ENCODE measurements at regions not wholly inside any gene's neighbourhood (a gene's known extent, or its start where the extent isn't known, plus 50 kb on each side); places are given as distances from the start of the nearest gene placed in this dataset.
A peak's percentile ranks its signal among the peaks of the same experiment; 100 is the strongest.

DNA sequence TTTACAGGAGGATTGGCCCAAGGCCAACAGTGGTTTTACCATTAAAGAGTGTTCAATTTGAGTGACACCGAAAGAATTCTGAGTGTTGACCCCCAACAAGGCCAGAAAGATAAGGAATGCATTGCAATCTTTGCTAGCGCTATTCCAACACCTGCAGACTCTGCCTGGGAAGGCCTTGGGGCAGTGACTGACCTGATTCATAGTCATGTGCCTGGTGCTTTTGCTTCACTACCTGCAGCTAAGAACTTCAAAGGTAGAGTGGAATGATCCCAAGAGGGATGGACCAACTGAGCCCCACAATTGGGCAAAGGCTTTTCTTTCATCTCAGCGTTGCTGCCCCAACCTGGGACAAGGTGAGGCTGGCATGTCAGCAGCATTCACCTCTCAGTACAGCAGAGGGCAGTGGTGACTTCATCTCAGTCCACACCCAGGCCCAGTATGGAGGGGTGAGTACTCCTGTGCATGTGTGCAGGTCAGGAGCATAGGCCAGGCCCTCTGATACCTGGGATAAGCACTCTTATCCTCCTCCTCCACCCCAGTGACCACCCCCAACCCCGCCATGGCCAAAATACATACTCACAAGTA is 149.6 kb upstream of the GNAO1 start:
- ChIA-PET POLR2A (no interaction called here), CTCF (interaction anchor here (1.4 kb wide), 1 partner anchor 277 kb away, joined by 4 read pairs; no protein-coding TSS in a partner anchor)
- no peak for DNase-seq (ENCODE audit: low read depth)
- TF ChIP-seq, protein P1, sequence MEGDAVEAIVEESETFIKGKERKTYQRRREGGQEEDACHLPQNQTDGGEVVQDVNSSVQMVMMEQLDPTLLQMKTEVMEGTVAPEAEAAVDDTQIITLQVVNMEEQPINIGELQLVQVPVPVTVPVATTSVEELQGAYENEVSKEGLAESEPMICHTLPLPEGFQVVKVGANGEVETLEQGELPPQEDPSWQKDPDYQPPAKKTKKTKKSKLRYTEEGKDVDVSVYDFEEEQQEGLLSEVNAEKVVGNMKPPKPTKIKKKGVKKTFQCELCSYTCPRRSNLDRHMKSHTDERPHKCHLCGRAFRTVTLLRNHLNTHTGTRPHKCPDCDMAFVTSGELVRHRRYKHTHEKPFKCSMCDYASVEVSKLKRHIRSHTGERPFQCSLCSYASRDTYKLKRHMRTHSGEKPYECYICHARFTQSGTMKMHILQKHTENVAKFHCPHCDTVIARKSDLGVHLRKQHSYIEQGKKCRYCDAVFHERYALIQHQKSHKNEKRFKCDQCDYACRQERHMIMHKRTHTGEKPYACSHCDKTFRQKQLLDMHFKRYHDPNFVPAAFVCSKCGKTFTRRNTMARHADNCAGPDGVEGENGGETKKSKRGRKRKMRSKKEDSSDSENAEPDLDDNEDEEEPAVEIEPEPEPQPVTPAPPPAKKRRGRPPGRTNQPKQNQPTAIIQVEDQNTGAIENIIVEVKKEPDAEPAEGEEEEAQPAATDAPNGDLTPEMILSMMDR (IDR thresholded peaks at IDR 0.05; ENCODE audit: insufficient read depth, low read depth, low read length): peak; percentile 40
- no peak overlapping the region for H3K4me3 ChIP-seq (ENCODE audit: low read depth, low read length)
- H3K36me3 ChIP-seq (ENCODE audit: control insufficient read depth, insufficient read depth, low read length): no peaks in the 10 kb centered on the region
- H3K27me3 ChIP-seq (ENCODE audit: control insufficient read depth, insufficient read depth, low read length): no peaks in the 10 kb centered on the region

DNA sequence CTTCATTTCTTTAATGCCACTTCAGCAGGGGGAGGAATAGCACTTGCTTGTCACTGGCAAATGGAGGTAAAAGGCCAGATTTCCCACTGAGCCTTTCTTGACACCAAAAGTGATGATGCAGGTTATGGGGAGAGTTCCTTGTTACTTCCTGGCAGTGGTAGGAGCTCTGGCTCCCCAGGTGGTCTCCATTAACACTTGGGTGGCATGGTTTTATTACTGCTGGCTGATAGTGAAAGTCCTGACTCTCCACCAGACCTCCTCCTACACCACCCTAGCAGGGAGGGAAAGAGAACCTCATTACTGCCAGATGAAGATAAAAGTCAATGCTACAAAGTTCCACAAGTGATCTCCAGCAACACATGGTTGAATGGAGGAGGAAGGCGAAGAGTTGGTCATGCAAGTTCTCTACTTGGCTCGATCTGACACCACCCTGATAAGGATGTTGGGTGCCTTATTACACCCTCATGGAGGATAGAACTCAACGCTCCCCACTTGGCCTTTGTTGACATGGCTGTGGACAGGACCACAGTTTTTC is 152.7 kb upstream of the GNAO1 start:
- ChIA-PET POLR2A (no interaction called here), CTCF (no interaction called here)
- Histone ChIP-seq H3K27me3 (ENCODE audit: control insufficient read depth, insufficient read depth, low read length) (no peaks in the 10 kb centered on the region), H3K36me3 (ENCODE audit: control insufficient read depth, insufficient read depth, low read length) (no peaks in the 10 kb centered on the region), H3K4me3 (ENCODE audit: low read depth, low read length) (no peak overlapping the region)
- TF ChIP-seq, protein P1 (IDR thresholded peaks at IDR 0.05; ENCODE audit: insufficient read depth, low read depth, low read length): no peak
- no peak for DNase-seq (ENCODE audit: low read depth)

DNA sequence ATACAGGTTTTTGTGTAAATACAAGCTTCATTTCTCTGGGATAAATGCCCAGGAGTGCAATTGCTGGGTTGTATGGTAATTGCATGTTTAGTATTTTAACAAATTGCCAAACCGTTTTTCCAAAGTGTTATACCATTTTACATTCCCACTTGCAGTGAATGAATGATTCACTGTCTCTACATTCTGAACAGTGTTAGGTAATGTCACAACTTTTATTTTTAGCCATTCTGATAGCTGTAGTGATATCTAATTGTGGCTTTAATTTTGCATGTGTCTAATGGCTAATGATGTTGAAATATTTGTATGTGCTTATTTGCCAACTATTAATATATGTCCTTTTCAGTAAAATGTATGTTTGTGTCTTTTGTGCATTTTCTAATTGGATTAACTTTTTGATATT is 156.9 kb upstream of the CES5A start:
- Histone ChIP-seq H3K36me3 (ENCODE audit: control insufficient read depth, insufficient read depth, low read length) (no peaks in the 10 kb centered on the region), H3K4me3 (ENCODE audit: low read depth, low read length) (no peak overlapping the region), H3K27me3 (ENCODE audit: control insufficient read depth, insufficient read depth, low read length) (no peaks in the 10 kb centered on the region)
- no peak for DNase-seq (ENCODE audit: low read depth)
- TF ChIP-seq, protein P1 (IDR thresholded peaks at IDR 0.05; ENCODE audit: insufficient read depth, low read depth, low read length): no peak
- ChIA-PET POLR2A (no interaction called here), CTCF (no interaction called here)

DNA sequence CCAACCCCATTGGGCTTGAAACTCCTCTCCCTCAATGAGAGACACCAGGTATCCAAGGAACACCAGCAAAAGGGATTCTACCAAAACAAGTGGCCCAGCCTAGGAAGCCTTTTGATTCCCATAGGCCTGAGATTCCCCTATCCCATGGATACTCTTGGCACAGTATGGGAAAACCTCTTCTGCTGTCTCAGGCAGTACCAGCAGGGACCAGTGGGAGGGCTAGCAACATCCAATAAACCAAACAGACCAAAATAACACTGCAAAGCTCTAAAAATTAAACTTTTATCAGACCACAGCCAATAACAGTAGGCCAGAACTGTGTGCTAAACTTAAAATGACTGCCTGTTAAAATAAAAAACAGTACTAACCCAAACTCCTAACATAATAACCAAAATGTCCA is 153.9 kb upstream of the CES5A start:
- TF ChIP-seq, protein P1 (IDR thresholded peaks at IDR 0.05; ENCODE audit: insufficient read depth, low read depth, low read length): no peak
- Histone ChIP-seq H3K27me3 (ENCODE audit: control insufficient read depth, insufficient read depth, low read length) (no peaks in the 10 kb centered on the region), H3K4me3 (ENCODE audit: low read depth, low read length) (no peak overlapping the region), H3K36me3 (ENCODE audit: control insufficient read depth, insufficient read depth, low read length) (no peaks in the 10 kb centered on the region)
- ChIA-PET POLR2A (no interaction called here), CTCF (no interaction called here)
- DNase-seq (ENCODE audit: low read depth): no peak

DNA sequence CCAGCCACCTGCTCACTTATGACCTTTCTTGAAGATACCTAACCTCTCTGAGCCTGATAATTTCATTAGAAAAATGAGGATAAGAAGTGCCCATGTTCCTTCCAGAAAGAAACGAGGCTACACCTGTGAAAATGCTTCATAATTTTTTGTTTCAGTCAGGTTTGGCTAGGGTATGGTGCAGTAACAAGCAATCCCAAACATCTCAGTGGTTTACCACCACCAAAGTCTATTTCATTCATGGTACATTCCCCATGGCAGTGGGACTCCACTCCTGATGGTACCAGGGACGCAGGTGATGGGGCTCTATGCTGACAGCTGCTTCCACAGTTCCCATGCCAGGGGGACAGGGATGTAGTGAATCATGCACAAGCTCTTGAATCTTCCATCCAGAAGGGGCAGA is 147.6 kb upstream of the CES5A start:
- no peaks in the 10 kb centered on the region for H3K36me3 ChIP-seq (ENCODE audit: control insufficient read depth, insufficient read depth, low read length)
- H3K27me3 ChIP-seq (ENCODE audit: control insufficient read depth, insufficient read depth, low read length): no peaks in the 10 kb centered on the region
- TF ChIP-seq, protein P1 (IDR thresholded peaks at IDR 0.05; ENCODE audit: insufficient read depth, low read depth, low read length): no peak
- no peak for DNase-seq (ENCODE audit: low read depth)
- ChIA-PET POLR2A (no interaction called here), CTCF (no interaction called here)
- no peak overlapping the region for H3K4me3 ChIP-seq (ENCODE audit: low read depth, low read length)

Measured in BJ (cell line).